ENCODE measurements at regions not wholly inside any gene's neighbourhood (a gene's known extent, or its start where the extent isn't known, plus 50 kb on each side); places are given as distances from the start of the nearest gene placed in this dataset.
A peak's percentile ranks its signal among the peaks of the same experiment; 100 is the strongest.

GRCh38 chr11:95506777-95507176 is 275.8 kb upstream of the SESN3 start:
- Histone ChIP-seq H3K23ac (ENCODE audit: low read length) (no peak overlapping the region), H3K4me1 (ENCODE audit: control insufficient read depth, low read depth, low read length) (no peaks in the 10 kb centered on the region), H2BK120ac (ENCODE audit: low read depth, low read length) (no peak overlapping the region), H3K18ac (ENCODE audit: low read length) (no peak overlapping the region), H3K27me3 (ENCODE audit: insufficient read depth, low read length, poor library complexity) (no peaks in the 10 kb centered on the region), H2BK15ac (replicated peaks; ENCODE audit: low read depth) (no peak overlapping the region), H2AK5ac (ENCODE audit: low read length) (no peak overlapping the region), H3K27ac (ENCODE audit: low read depth, low read length) (no peak overlapping the region), H4K5ac (ENCODE audit: low read length) (no peak overlapping the region), H4K8ac (ENCODE audit: low read depth, low read length) (no peak overlapping the region), H3K4me2 (ENCODE audit: low read length) (no peak overlapping the region), H3K56ac (ENCODE audit: low read length) (no peak overlapping the region), H2BK5ac (ENCODE audit: low read length) (no peak overlapping the region), H3K4me3 (ENCODE audit: low read length) (no peak overlapping the region), H3K79me2 (ENCODE audit: control insufficient read depth, insufficient read depth, low read length) (no peaks in the 10 kb centered on the region), H3K4ac (ENCODE audit: low read depth, low read length) (no peak overlapping the region), H3K79me1 (ENCODE audit: low read length) (no peaks in the 10 kb centered on the region), H3K36me3 (ENCODE audit: control insufficient read depth, insufficient read depth, low read length) (no peaks in the 10 kb centered on the region), H3K9ac (ENCODE audit: low read length) (no peak overlapping the region)
- no peak for DNase-seq
- WGBS (ENCODE audit: extremely low coverage, insufficient coverage, low lambda C conversion rate), result no CpG with 5 or more reads among the region's 2 CpGs

- H3K79me2 ChIP-seq (ENCODE audit: control insufficient read depth, insufficient read depth, low read length), result no peaks in the 10 kb centered on the region
- no peak overlapping the region for H4K5ac ChIP-seq (ENCODE audit: low read length)
- H3K4me2 ChIP-seq (ENCODE audit: low read length), result no peak overlapping the region
- no peak overlapping the region for H3K4ac ChIP-seq (ENCODE audit: low read depth, low read length)
- H3K79me1 ChIP-seq (ENCODE audit: low read length), result no peaks in the 10 kb centered on the region
- H2BK15ac ChIP-seq (replicated peaks; ENCODE audit: low read depth), result no peak overlapping the region
- H3K18ac ChIP-seq (ENCODE audit: low read length), result no peak overlapping the region
- no peak overlapping the region for H2BK120ac ChIP-seq (ENCODE audit: low read depth, low read length)
- no peaks in the 10 kb centered on the region for H3K36me3 ChIP-seq (ENCODE audit: control insufficient read depth, insufficient read depth, low read length)
- no peak for DNase-seq
- no peak overlapping the region for H3K23ac ChIP-seq (ENCODE audit: low read length)
- no peaks in the 10 kb centered on the region for H3K27me3 ChIP-seq (ENCODE audit: insufficient read depth, low read length, poor library complexity)
- no peak overlapping the region for H2BK5ac ChIP-seq (ENCODE audit: low read length)
- no peak overlapping the region for H4K8ac ChIP-seq (ENCODE audit: low read depth, low read length)
- H3K4me1 ChIP-seq (ENCODE audit: control insufficient read depth, low read depth, low read length), result no peaks in the 10 kb centered on the region
- no CpG with 5 or more reads among the region's 8 CpGs for WGBS (ENCODE audit: extremely low coverage, insufficient coverage, low lambda C conversion rate)
- H3K56ac ChIP-seq (ENCODE audit: low read length), result no peak overlapping the region
- no peak overlapping the region for H3K9ac ChIP-seq (ENCODE audit: low read length)
- no peak overlapping the region for H3K27ac ChIP-seq (ENCODE audit: low read depth, low read length)
- H2AK5ac ChIP-seq (ENCODE audit: low read length), result no peak overlapping the region
- no peak overlapping the region for H3K4me3 ChIP-seq (ENCODE audit: low read length)
Measured at GRCh38 chr11:95505927-95506426, 275.0 kb upstream of the SESN3 start.

- no CpG with 5 or more reads among the region's 1 CpG for WGBS (ENCODE audit: extremely low coverage, insufficient coverage, low lambda C conversion rate)
- H2BK5ac ChIP-seq (ENCODE audit: low read length), result no peak overlapping the region
Measured at GRCh38 chr11:95503047-95503446, 272.0 kb upstream of the SESN3 start.

GRCh38 chr11:95502522-95502921 is 271.5 kb upstream of the SESN3 start:
- no CpG with 5 or more reads among the region's 5 CpGs for WGBS (ENCODE audit: extremely low coverage, insufficient coverage, low lambda C conversion rate)
- no peak overlapping the region for H3K27ac ChIP-seq (ENCODE audit: low read depth, low read length)
- no peak overlapping the region for H2BK5ac ChIP-seq (ENCODE audit: low read length)
- no peak overlapping the region for H3K23ac ChIP-seq (ENCODE audit: low read length)
- no peak overlapping the region for H4K5ac ChIP-seq (ENCODE audit: low read length)
- H2BK120ac ChIP-seq (ENCODE audit: low read depth, low read length), result no peak overlapping the region
- H3K36me3 ChIP-seq (ENCODE audit: control insufficient read depth, insufficient read depth, low read length), result no peaks in the 10 kb centered on the region
- H3K56ac ChIP-seq (ENCODE audit: low read length), result no peak overlapping the region
- H3K9ac ChIP-seq (ENCODE audit: low read length), result no peak overlapping the region
- H4K8ac ChIP-seq (ENCODE audit: low read depth, low read length), result no peak overlapping the region
- no peak overlapping the region for H2AK5ac ChIP-seq (ENCODE audit: low read length)
- H3K27me3 ChIP-seq (ENCODE audit: insufficient read depth, low read length, poor library complexity), result no peaks in the 10 kb centered on the region
- H3K79me2 ChIP-seq (ENCODE audit: control insufficient read depth, insufficient read depth, low read length), result no peaks in the 10 kb centered on the region
- H3K4me1 ChIP-seq (ENCODE audit: control insufficient read depth, low read depth, low read length), result peaks cover 7% of the 10 kb centered on the region
- no peak overlapping the region for H3K4ac ChIP-seq (ENCODE audit: low read depth, low read length)
- no peak overlapping the region for H3K4me2 ChIP-seq (ENCODE audit: low read length)
- no peak overlapping the region for H3K4me3 ChIP-seq (ENCODE audit: low read length)
- H2BK15ac ChIP-seq (replicated peaks; ENCODE audit: low read depth), result no peak overlapping the region
- H3K79me1 ChIP-seq (ENCODE audit: low read length), result no peaks in the 10 kb centered on the region
- no peak overlapping the region for H3K18ac ChIP-seq (ENCODE audit: low read length)
- DNase-seq, result no peak

More at GRCh38 chr11:95503047-95503446, 272.0 kb upstream of the SESN3 start:
- Histone ChIP-seq H3K4me3 (ENCODE audit: low read length) (no peak overlapping the region), H3K4me2 (ENCODE audit: low read length) (no peak overlapping the region), H3K56ac (ENCODE audit: low read length) (no peak overlapping the region), H3K27ac (ENCODE audit: low read depth, low read length) (no peak overlapping the region), H3K9ac (ENCODE audit: low read length) (no peak overlapping the region), H3K18ac (ENCODE audit: low read length) (no peak overlapping the region), H3K4ac (ENCODE audit: low read depth, low read length) (no peak overlapping the region), H3K4me1 (ENCODE audit: control insufficient read depth, low read depth, low read length) (peaks cover 7% of the 10 kb centered on the region), H3K23ac (ENCODE audit: low read length) (no peak overlapping the region), H3K27me3 (ENCODE audit: insufficient read depth, low read length, poor library complexity) (no peaks in the 10 kb centered on the region), H2BK15ac (replicated peaks; ENCODE audit: low read depth) (no peak overlapping the region), H3K36me3 (ENCODE audit: control insufficient read depth, insufficient read depth, low read length) (no peaks in the 10 kb centered on the region), H4K8ac (ENCODE audit: low read depth, low read length) (no peak overlapping the region), H2AK5ac (ENCODE audit: low read length) (no peak overlapping the region), H2BK120ac (ENCODE audit: low read depth, low read length) (no peak overlapping the region), H3K79me1 (ENCODE audit: low read length) (no peaks in the 10 kb centered on the region), H4K5ac (ENCODE audit: low read length) (no peak overlapping the region), H3K79me2 (ENCODE audit: control insufficient read depth, insufficient read depth, low read length) (no peaks in the 10 kb centered on the region)
- no peak for DNase-seq

- Histone ChIP-seq H3K27me3 (ENCODE audit: insufficient read depth, low read length, poor library complexity) (no peaks in the 10 kb centered on the region), H3K79me2 (ENCODE audit: control insufficient read depth, insufficient read depth, low read length) (no peaks in the 10 kb centered on the region), H2AK5ac (ENCODE audit: low read length) (no peak overlapping the region), H4K5ac (ENCODE audit: low read length) (no peak overlapping the region), H3K56ac (ENCODE audit: low read length) (no peak overlapping the region), H3K4me3 (ENCODE audit: low read length) (no peak overlapping the region), H3K4me2 (ENCODE audit: low read length) (no peak overlapping the region), H3K18ac (ENCODE audit: low read length) (no peak overlapping the region), H3K4ac (ENCODE audit: low read depth, low read length) (no peak overlapping the region), H2BK120ac (ENCODE audit: low read depth, low read length) (no peak overlapping the region), H3K23ac (ENCODE audit: low read length) (no peak overlapping the region), H3K4me1 (ENCODE audit: control insufficient read depth, low read depth, low read length) (peaks cover 7% of the 10 kb centered on the region), H2BK5ac (ENCODE audit: low read length) (no peak overlapping the region), H3K9ac (ENCODE audit: low read length) (no peak overlapping the region), H3K36me3 (ENCODE audit: control insufficient read depth, insufficient read depth, low read length) (no peaks in the 10 kb centered on the region), H3K79me1 (ENCODE audit: low read length) (no peaks in the 10 kb centered on the region), H2BK15ac (replicated peaks; ENCODE audit: low read depth) (no peak overlapping the region), H4K8ac (ENCODE audit: low read depth, low read length) (no peak overlapping the region), H3K27ac (ENCODE audit: low read depth, low read length) (no peak overlapping the region)
- no CpG with 5 or more reads among the region's 2 CpGs for WGBS (ENCODE audit: extremely low coverage, insufficient coverage, low lambda C conversion rate)
- no peak for DNase-seq
Measured at GRCh38 chr11:95501761-95502266, 270.8 kb upstream of the SESN3 start.

GRCh38 chr11:95500466-95500865 is 269.5 kb upstream of the SESN3 start:
- Histone ChIP-seq H4K5ac (ENCODE audit: low read length) (no peak overlapping the region), H2AK5ac (ENCODE audit: low read length) (no peak overlapping the region), H2BK5ac (ENCODE audit: low read length) (no peak overlapping the region), H3K56ac (ENCODE audit: low read length) (no peak overlapping the region), H2BK15ac (replicated peaks; ENCODE audit: low read depth) (no peak overlapping the region), H3K4me1 (ENCODE audit: control insufficient read depth, low read depth, low read length) (peaks cover 7% of the 10 kb centered on the region), H3K4me3 (ENCODE audit: low read length) (no peak overlapping the region), H3K4ac (ENCODE audit: low read depth, low read length) (no peak overlapping the region), H3K79me2 (ENCODE audit: control insufficient read depth, insufficient read depth, low read length) (no peaks in the 10 kb centered on the region), H2BK120ac (ENCODE audit: low read depth, low read length) (no peak overlapping the region), H3K18ac (ENCODE audit: low read length) (no peak overlapping the region), H3K27ac (ENCODE audit: low read depth, low read length) (no peak overlapping the region), H3K9ac (ENCODE audit: low read length) (no peak overlapping the region), H3K23ac (ENCODE audit: low read length) (no peak overlapping the region), H3K79me1 (ENCODE audit: low read length) (no peaks in the 10 kb centered on the region), H3K27me3 (ENCODE audit: insufficient read depth, low read length, poor library complexity) (no peaks in the 10 kb centered on the region), H3K4me2 (ENCODE audit: low read length) (no peak overlapping the region), H3K36me3 (ENCODE audit: control insufficient read depth, insufficient read depth, low read length) (no peaks in the 10 kb centered on the region), H4K8ac (ENCODE audit: low read depth, low read length) (no peak overlapping the region)
- DNase-seq, result peak; percentile 19
- WGBS (ENCODE audit: extremely low coverage, insufficient coverage, low lambda C conversion rate), result no CpG with 5 or more reads among the region's 1 CpG

Data from mesendoderm (in vitro differentiated cells).